HG03097 (cell line): ENCODE measurements at regions not wholly inside any gene's neighbourhood (a gene's known extent, or its start where the extent isn't known, plus 50 kb on each side); places are given as distances from the start of the nearest gene placed in this dataset.
"Not testable (repeated sequence)": the region's sequence is repeated elsewhere in the genome, so short reads cannot be mapped to it uniquely, and the experiment has no call there.

Source experiments
- ATAC-seq: cut with Tn5 transposase; IDR thresholded peaks from one replicate; pipeline ENCODE4 v1.9.1; 2021; ENCODE audit not compliant: unreplicated experiment, low FRiP score

GRCh38 chr21:23613014-23613413, 1994.3 kb downstream of the MRPL39 start:
- ATAC-seq = no peak

- ATAC-seq = no peak
Observed at GRCh38 chr21:23612210-23612609, 1995.1 kb downstream of the MRPL39 start.

- no peak for ATAC-seq
Observed at GRCh38 chr21:23607782-23608431, 1999.4 kb downstream of the MRPL39 start.

- no peak for ATAC-seq
Observed at GRCh38 chr21:23601549-23601948, 2005.7 kb downstream of the MRPL39 start.

DNA sequence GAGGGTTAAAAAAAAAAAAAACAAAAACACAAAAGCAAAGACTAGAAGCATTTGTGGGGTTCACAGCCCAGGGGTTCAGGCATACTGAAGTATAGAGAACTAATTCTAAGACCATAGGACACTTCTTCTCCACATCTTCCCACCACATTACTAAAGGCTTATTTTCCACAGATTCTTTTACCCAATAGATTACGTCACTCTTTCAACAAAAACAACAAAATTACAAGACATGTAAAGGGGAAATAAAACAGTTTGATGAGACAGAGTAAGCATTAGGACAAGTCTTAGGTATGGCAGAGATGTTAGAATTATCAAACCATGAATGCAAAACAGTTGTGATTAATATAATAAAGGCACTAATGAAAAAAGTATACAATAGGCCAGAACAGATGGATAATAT, 2013.7 kb downstream of the MRPL39 start:
- no peak for ATAC-seq

GRCh38 chr21:23585419-23585818, 2021.9 kb downstream of the MRPL39 start:
- ATAC-seq = no peak

DNA sequence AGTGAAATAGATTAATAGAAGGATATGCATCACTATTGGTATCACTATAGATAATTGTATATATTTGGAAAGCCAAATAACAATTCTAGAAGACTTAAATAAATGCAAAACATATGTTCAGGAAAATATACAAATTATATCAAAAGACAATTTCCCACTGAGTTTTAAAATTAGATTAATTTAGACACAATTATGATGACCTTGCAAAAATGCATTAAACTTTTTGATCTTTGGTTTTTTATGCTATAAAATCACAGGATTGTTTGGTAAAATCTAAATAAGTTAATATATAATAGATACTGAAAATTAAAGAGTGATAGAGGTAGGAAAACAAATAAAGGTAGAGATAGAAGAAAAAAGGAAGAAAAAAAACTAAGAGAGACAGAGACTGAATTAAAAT, 2027.7 kb downstream of the MRPL39 start:
- ATAC-seq = no peak

DNA sequence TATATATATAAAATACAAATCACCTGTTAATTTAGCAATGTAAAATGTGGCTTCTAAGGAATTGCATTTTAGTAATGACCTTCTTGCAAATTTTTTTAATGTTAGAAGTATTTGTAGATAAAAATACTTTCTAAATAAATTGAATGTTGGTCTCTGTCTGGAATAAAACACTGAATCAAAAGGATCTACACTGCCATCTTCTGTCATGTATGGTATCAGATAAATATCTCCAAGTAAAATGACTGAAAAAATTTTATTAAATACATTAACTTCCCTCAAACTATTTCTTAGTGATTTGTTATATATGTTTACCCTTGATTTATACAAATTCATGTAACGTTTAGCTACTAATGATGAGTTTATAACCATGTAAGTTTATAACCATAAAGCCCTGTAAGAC, 2029.3 kb downstream of the MRPL39 start:
- no peak for ATAC-seq

- ATAC-seq = no peak
Observed at GRCh38 chr21:23574932-23575331, 2032.3 kb downstream of the MRPL39 start.

DNA sequence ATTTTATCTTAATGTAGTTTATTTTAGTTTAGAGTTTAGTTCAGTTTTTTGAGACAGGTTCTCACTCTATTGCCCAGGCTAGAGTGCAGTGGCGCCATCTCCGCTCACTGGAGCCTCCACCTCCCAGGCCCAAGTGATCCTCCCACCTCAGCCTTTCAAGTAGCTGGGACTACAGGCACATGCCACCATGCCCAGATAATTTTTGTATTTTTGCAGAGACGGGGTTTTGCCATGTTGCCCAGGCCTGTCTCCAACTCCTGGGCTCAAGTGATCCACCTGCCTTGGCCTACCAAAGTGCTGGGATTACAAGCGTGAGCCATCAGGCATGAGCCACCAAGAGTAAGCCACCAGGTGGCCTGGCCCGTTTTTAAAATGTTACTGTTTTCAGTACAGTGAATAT, 2058.4 kb downstream of the MRPL39 start:
- ATAC-seq = not testable (repeated sequence)

DNA sequence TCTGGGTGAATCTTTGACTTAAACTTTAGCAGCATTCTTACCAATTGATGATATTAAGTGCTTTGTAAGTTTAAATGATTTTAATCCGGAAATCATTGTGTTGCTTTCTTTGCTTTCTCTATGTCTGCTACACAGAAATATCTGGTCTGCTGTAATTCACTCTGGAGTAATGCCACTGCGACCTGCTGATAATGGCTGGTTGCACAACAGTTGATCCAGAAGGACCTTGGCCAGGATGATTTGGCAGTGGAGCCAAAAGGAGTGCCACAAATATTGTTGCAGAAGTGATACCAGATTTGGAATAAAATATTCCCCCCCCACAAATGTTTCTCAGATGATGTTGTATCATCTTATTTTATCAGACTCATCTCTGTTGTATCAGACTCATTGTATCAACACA, 2063.9 kb downstream of the MRPL39 start:
- no peak for ATAC-seq

- no peak for ATAC-seq
Observed at GRCh38 chr21:23542097-23542496, 2065.2 kb downstream of the MRPL39 start.

GRCh38 chr21:23541571-23541970, 2065.7 kb downstream of the MRPL39 start:
- ATAC-seq = no peak

GRCh38 chr21:23534850-23535249, 2072.4 kb downstream of the MRPL39 start:
- no peak for ATAC-seq

DNA sequence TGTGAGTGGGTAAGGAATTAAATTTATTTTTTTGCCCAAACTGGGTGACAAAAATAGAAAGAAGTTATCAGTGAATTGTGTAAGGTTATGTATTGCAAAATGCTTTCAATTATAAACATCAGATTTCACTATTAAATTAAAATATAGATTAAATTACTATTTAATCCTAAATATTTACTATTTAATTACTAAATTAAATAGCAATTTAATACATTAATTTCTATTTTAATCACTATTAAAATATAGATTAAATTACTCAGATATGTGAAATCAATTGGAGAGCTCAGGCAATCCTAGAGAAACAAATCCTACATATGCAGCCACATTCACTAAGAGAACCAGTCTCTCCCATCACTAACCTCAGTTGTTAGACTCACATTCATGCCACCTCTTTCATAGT, 2075.8 kb downstream of the MRPL39 start:
- no peak for ATAC-seq

- no peak for ATAC-seq
Observed at GRCh38 chr21:23524685-23525084, 2082.6 kb downstream of the MRPL39 start.

GRCh38 chr21:23522751-23523150, 2084.5 kb downstream of the MRPL39 start:
- no peak for ATAC-seq

DNA sequence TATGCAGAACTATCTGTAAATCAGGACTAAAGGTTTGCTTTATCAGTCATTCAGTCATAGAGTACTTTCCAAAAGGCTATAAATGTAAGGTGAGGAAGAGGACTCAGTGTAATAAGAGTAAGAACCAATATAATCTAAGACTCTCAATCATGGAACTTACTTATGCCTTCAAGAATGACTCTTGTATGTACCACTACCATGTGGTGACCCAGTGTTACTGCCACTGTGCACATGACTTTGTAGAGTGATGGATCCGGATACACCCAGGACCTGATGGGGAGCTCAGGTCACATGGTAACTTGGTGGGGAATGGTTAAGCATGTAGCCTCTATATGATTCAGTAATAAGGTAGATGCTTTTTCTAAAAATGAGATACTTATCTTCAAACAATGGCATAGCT, 2099.8 kb downstream of the MRPL39 start:
- no peak for ATAC-seq

DNA sequence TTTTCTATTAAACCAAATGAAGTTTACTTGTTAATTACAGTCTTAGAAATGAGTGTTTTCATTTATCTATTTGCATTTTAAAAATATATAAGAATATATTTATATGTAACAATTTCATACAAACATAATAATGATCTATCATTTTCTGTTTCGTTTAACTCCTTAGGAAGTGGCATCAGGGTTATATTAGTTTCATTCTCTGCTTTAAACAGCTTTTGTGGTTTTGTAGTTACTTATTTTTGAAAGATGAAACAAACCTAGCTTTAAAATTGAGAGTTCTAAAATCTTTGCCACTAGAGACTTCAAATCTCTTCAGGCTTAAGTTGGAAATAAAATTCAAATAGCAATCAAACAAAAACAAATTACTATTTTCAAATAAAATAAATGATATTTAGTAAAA, 2110.6 kb downstream of the MRPL39 start:
- peak; percentile 98 for ATAC-seq

DNA sequence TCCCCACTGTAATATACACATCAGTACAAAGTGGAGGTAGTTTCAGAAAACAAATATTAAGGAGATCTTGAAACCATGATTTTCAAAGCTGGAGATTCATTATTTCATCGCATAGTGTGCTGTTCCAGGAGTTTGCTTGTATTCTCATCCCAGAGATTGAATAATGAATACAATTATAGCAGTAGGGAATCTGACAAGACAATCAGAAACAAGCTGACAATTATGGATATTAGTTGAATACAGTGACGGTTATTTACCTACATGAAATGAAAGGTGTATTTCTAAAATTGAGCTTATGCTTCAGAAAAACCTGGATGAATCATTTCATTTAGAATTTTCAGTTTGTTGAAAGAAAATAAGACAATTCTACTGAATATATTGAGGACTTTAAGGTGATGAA, 2119.0 kb downstream of the MRPL39 start:
- no peak for ATAC-seq

DNA sequence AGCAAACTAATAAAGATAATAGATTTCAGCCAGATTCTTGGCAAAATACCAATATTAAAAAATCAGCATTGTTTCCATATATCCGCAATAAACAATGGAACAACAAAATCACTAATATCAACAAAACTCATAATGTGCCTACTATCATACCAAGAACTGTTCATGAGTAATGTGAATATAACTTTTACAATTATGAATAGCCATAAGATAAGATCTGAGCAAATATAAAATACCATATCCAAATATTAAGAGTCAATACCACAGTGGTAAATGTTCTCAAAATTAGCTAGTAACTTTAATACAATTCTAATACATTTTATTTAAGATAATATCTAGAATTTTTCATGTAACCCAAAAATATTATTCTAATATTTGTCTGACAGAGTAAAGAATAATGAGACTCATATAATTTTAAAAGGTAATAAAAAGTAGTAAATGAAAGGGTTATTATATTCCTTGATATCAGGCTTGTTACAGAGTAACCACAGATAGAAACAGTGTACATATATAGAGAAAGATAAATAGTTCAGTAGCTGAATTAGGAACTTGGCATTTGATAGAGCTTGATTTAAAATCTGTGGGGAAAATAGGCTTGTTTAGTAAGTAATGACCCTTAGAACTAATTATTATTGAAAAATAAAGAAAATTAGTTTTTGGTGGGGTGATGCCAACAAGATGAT, 2126.6 kb downstream of the MRPL39 start:
- ATAC-seq = no peak

DNA sequence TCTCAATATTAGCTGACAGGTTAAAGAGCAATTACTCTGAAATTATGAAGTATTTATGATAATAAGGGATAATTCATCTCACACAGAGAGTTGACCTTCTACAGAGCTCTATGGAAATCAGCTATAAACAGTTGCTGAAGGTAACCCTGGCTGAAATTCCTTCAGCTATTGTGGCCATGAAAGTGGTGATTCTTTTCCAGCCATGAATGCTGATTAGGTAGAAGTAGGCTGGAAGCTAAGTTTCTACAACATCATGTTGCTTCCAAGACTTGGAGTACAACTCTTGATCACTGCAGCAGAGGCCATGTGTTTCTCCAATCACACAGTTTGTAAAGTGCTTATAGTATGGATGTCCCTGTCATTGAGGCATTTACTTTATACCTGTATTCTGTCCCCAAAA, 2128.9 kb downstream of the MRPL39 start:
- ATAC-seq = no peak
